H1 (cell line): ENCODE measurements at regions not wholly inside any gene's neighbourhood (a gene's known extent, or its start where the extent isn't known, plus 50 kb on each side); places are given as distances from the start of the nearest gene placed in this dataset.

Source experiments
- CTCF ChIA-PET: fragments of 300-600 bp; sonication (Branson Sonifier 250); formaldehyde crosslinking; loops from one replicate; lab custom pipeline; 2021; ENCODE audit not compliant: partially characterized antibody; lab: Charles Lee
- POLR2A ChIA-PET: fragments of 300-600 bp; sonication (Branson Sonifier 250); formaldehyde crosslinking; loops from one replicate; lab custom pipeline; 2021; ENCODE audit warnings: inconsistent platforms; ENCODE audit not compliant: partially characterized antibody; lab: Charles Lee
- DNase-seq, 2 experiments: peaks; one replicate each; pipeline versions ENCODE4 v3.0.0 to v3.0.0-alpha.2; 2010 to 2022; ENCODE audit warnings: low spot score in 2 of 2, low read depth in 1 of 2, mixed read lengths in 1 of 2
- FAIRE-seq: peaks from 2 replicates; lab custom pipeline; 2011; peaks lifted over from hg19 to GRCh38; lab: Jason Lieb, UNC
- H2AFZ ChIP-seq: 2 replicates; pipeline ENCODE4 v1.8.1; 2012; ENCODE audit warnings: low read length, inconsistent platforms
- H2AK5ac ChIP-seq: 2 replicates; pipeline ENCODE4 v1.6.1; 2013; ENCODE audit warnings: low read depth, low read length
- H2BK120ac ChIP-seq: replicated peaks from 2 replicates; pipeline ENCODE3; 2013; ENCODE audit warnings: low read depth, low read length, inconsistent platforms
- H2BK12ac ChIP-seq: 2 replicates; pipeline ENCODE4 v1.6.1; 2013; ENCODE audit warnings: low read depth, low read length
- H2BK15ac ChIP-seq: 2 replicates; pipeline ENCODE4 v1.6.1; 2013; ENCODE audit warnings: low read length
- H2BK20ac ChIP-seq: 2 replicates; pipeline ENCODE4 v1.6.1; 2013; ENCODE audit warnings: low read length
- H2BK5ac ChIP-seq: 2 replicates; pipeline ENCODE4 v1.6.1; 2013; ENCODE audit warnings: low read depth, low read length
- H3K14ac ChIP-seq: 2 replicates; pipeline ENCODE4 v1.6.1; 2013; ENCODE audit warnings: inconsistent platforms; ENCODE audit not compliant: insufficient read length
- H3K18ac ChIP-seq: 2 replicates; pipeline ENCODE4 v1.6.1; 2013; ENCODE audit warnings: low read length; ENCODE audit errors: extremely low read depth
- H3K23ac ChIP-seq: 2 replicates; pipeline ENCODE4 v1.6.1; 2013; ENCODE audit warnings: inconsistent platforms; ENCODE audit not compliant: insufficient read length
- H3K23me2 ChIP-seq: 2 replicates; pipeline ENCODE4 v1.6.1; 2013; ENCODE audit warnings: low read depth, low read length
- H3K27ac ChIP-seq: 2 replicates; pipeline ENCODE4 v1.6.1; 2011; ENCODE audit warnings: low read depth, low read length, inconsistent platforms
- H3K27me3 ChIP-seq, 4 experiments: replicated peaks in 1 of 4; 1 replicate in 1 of 4; 2 replicates in 3 of 4; pipeline versions ENCODE4 v1.6.1 to v1.8.1; 2011 to 2013; ENCODE audit warnings: low read length in 3 of 4, mild to moderate bottlenecking in 3 of 4, inconsistent platforms in 2 of 4, mixed read lengths in 2 of 4, moderate library complexity in 1 of 4; ENCODE audit not compliant: control insufficient read depth in 3 of 4, insufficient read depth in 3 of 4; ENCODE audit errors: extremely low read depth in 1 of 4
- H3K36me3 ChIP-seq, 4 experiments: 2 replicates each; pipeline versions ENCODE4 v1.6.1 to v1.8.1; 2011 to 2013; ENCODE audit warnings: mild to moderate bottlenecking in 4 of 4, low read length in 3 of 4, moderate library complexity in 2 of 4, control low read depth in 1 of 4, inconsistent platforms in 1 of 4; ENCODE audit not compliant: insufficient read depth in 4 of 4, control insufficient read depth in 2 of 4
- H3K4ac ChIP-seq: replicated peaks from 2 replicates; pipeline ENCODE3; 2013; ENCODE audit warnings: low read length, low read depth, mixed read lengths, inconsistent platforms; ENCODE audit not compliant: insufficient read length
- H3K4me1 ChIP-seq, 4 experiments: replicated peaks in 1 of 4; 1 replicate in 1 of 4; 2 replicates in 3 of 4; pipeline versions ENCODE4 v1.6.1 to v1.8.1; 2011 to 2013; ENCODE audit warnings: low read length in 3 of 4, inconsistent platforms in 2 of 4, mixed read lengths in 1 of 4; ENCODE audit not compliant: insufficient read depth in 4 of 4, control insufficient read depth in 3 of 4
- H3K4me2 ChIP-seq, 2 experiments: 2 replicates each; pipeline versions ENCODE4 v1.6.1 to v1.8.1; 2011 to 2013; ENCODE audit warnings: low read depth in 2 of 2, low read length in 2 of 2, control low read depth in 1 of 2, inconsistent platforms in 1 of 2, mild to moderate bottlenecking in 1 of 2; ENCODE audit not compliant: insufficient read depth in 1 of 2
- H3K4me3 ChIP-seq, 4 experiments: fragments of 200-600, 300-600 bp in 1 of 4; sonication (generic), shearing (Covaris generic), sonication (Bioruptor Twin) in 1 of 4; 2 replicates each; pipeline versions ENCODE4 v1.5.1 to v1.8.1; 2011 to 2016; ENCODE audit warnings: low read length in 4 of 4, low read depth in 3 of 4, control low read depth in 2 of 4, inconsistent platforms in 2 of 4, mild to moderate bottlenecking in 2 of 4, mixed read lengths in 1 of 4, moderate library complexity in 1 of 4; ENCODE audit not compliant: insufficient read depth in 2 of 4; ENCODE audit errors: extremely low read depth in 1 of 4
- H3K56ac ChIP-seq: replicated peaks from 2 replicates; pipeline ENCODE3; 2013; ENCODE audit warnings: low read depth, mild to moderate bottlenecking, mixed read lengths, low read length, inconsistent platforms; ENCODE audit not compliant: insufficient read length
- H3K79me1 ChIP-seq: 2 replicates; pipeline ENCODE4 v1.6.1; 2013; ENCODE audit warnings: low read depth, low read length, control low read depth
- H3K79me2 ChIP-seq, 2 experiments: 2 replicates each; pipeline versions ENCODE4 v1.6.1 to v1.8.1; 2012 to 2013; ENCODE audit warnings: low read length in 2 of 2, mild to moderate bottlenecking in 2 of 2, inconsistent platforms in 1 of 2; ENCODE audit not compliant: insufficient read depth in 2 of 2, control insufficient read depth in 1 of 2
- H3K9ac ChIP-seq, 4 experiments: replicated peaks in 1 of 4; 1 replicate in 1 of 4; 2 replicates in 3 of 4; pipeline versions ENCODE4 v1.6.1 to v1.8.1; 2011 to 2013; ENCODE audit warnings: low read depth in 3 of 4, low read length in 3 of 4, control low read depth in 2 of 4, mild to moderate bottlenecking in 2 of 4, moderate library complexity in 2 of 4, inconsistent platforms in 1 of 4; ENCODE audit errors: extremely low read depth in 1 of 4
- H3K9me3 ChIP-seq, 2 experiments: 2 replicates each; pipeline versions ENCODE4 v1.6.1 to v1.8.1; 2012 to 2013; ENCODE audit warnings: mild to moderate bottlenecking in 2 of 2, moderate library complexity in 2 of 2, control low read depth in 1 of 2, inconsistent platforms in 1 of 2, low read depth in 1 of 2, low read length in 1 of 2, mixed read lengths in 1 of 2; ENCODE audit not compliant: insufficient read depth in 2 of 2
- H4K20me1 ChIP-seq, 2 experiments: replicated peaks in 1 of 2; 2 replicates each; pipeline versions ENCODE3 to v1.8.1; 2011 to 2013; ENCODE audit warnings: inconsistent platforms in 2 of 2, low read length in 2 of 2, mild to moderate bottlenecking in 1 of 2; ENCODE audit not compliant: insufficient read depth in 2 of 2, control insufficient read depth in 1 of 2
- H4K5ac ChIP-seq: 2 replicates; pipeline ENCODE4 v1.6.1; 2013; ENCODE audit warnings: low read length, low read depth, mixed read lengths, inconsistent platforms; ENCODE audit not compliant: insufficient read length
- H4K8ac ChIP-seq: 2 replicates; pipeline ENCODE4 v1.8.0; 2013; ENCODE audit warnings: mild to moderate bottlenecking, moderate library complexity, low read length, inconsistent platforms; ENCODE audit not compliant: insufficient read depth; ENCODE audit errors: extremely low read depth
- H4K91ac ChIP-seq: replicated peaks from 2 replicates; pipeline ENCODE3; 2013; ENCODE audit warnings: low read length, mixed read lengths, inconsistent platforms; ENCODE audit not compliant: insufficient read length
- POLR2A ChIP-seq, 2 experiments: IDR thresholded peaks; 1 replicate in 1 of 2; 2 replicates in 1 of 2; pipeline ENCODE4 v1.6.1; 2011; ENCODE audit warnings: low read depth in 2 of 2, low read length in 2 of 2, mild to moderate bottlenecking in 2 of 2; ENCODE audit errors: control extremely low read depth in 1 of 2
- RAD21 ChIP-seq, 2 experiments: IDR thresholded peaks in 1 of 2; conservative IDR thresholded peaks in 1 of 2; 2 replicates each; pipeline ENCODE4 v1.6.1; 2011; ENCODE audit warnings: low read depth in 2 of 2, low read length in 2 of 2, improper control_type of control experiment in 1 of 2, inconsistent platforms in 1 of 2, mild to moderate bottlenecking in 1 of 2, moderate library complexity in 1 of 2
- SP4 ChIP-seq: IDR thresholded peaks from 2 replicates; pipeline ENCODE4 v1.6.1; 2012; ENCODE audit warnings: low read length, inconsistent platforms
- YY1 ChIP-seq: IDR thresholded peaks from 2 replicates; pipeline ENCODE4 v1.6.1; 2011; ENCODE audit warnings: low read depth, mild to moderate bottlenecking, low read length
- WGBS, 2 experiments: shearing (Covaris generic) in 1 of 2; methylation state at CpG; one replicate each; pipeline versions ENCODE4 v1.1.6 to v1.1.7; 2013 to 2015; ENCODE audit warnings: low lambda C conversion rate in 2 of 2, mixed read lengths in 2 of 2, inconsistent platforms in 1 of 2, low coverage in 1 of 2, missing lambda C conversion rate in 1 of 2; ENCODE audit not compliant: insufficient replicate concordance in 2 of 2, insufficient coverage in 1 of 2, insufficient read length in 1 of 2; ENCODE audit errors: extremely low coverage in 1 of 2, missing lambda C conversion rate in 1 of 2; 5-methylcytosine and 5-hydroxymethylcytosine counted together

DNA sequence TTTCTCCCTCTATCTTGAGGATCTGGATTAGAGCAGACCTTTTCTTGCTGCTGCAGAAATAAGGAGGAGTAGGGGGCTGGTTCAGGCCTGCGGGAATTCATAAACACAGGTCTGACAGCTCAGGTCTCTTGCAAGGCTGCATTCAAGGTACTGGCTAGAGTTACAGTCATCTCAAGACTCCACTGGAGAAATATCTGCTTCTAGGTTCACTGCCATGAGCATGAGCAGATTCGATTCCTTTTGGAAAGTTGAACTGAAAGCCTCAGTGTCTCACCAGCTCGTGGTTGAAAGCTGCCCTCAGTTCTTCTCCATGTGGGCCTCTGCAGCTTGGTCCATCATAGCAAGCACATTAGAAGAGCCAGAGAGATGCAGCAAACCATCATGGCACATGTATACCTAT is 124.4 kb upstream of the SETBP1 start:
- Histone ChIP-seq H3K79me1 (no peaks in the 10 kb centered on the region), H3K56ac (no peak overlapping the region), H4K5ac (no peak overlapping the region), H3K14ac (no peak overlapping the region), H3K4ac (no peak overlapping the region), H3K4me2 (no peak overlapping the region), H3K9ac (no peak overlapping the region), H3K23me2 (no peaks in the 10 kb centered on the region), H3K27me3 (0 out of 7 replicates have a peak, but pooled peaks cover 0 to 2% (median 0%) of the 10 kb centered on the region in 4 experiments), H3K27ac (no peak overlapping the region), H2BK15ac (no peak overlapping the region), H3K36me3 (no peaks in the 10 kb centered on the region), H2AK5ac (no peak overlapping the region), H3K4me1 (peaks cover 1 to 6% (median 4%) of the 10 kb centered on the region in 4 experiments; a peak in 4 of 7 replicates), H4K8ac (no peak overlapping the region), H2BK5ac (no peak overlapping the region), H3K18ac (no peak overlapping the region), H3K4me3 (no peak overlapping the region), H4K91ac (no peak overlapping the region), H2BK20ac (no peak overlapping the region), H3K9me3 (no peaks in the 10 kb centered on the region), H2BK120ac (no peak overlapping the region), H3K23ac (no peak overlapping the region), H2BK12ac (no peak overlapping the region), H3K79me2 (no peaks in the 10 kb centered on the region), H2AFZ (peak overlapping the region; percentile 79; the same call in 1 of the 2 replicates), H4K20me1 (no peaks in the 10 kb centered on the region)
- ChIA-PET POLR2A (no interaction called here), CTCF (interaction anchor here (0.6 kb wide), 1 partner anchor 23 kb away, joined by 3 read pairs; no protein-coding TSS in a partner anchor)
- WGBS, 2 experiments, result 58% methylated on average over 3 of the region's 3 CpGs; no CpG with 5 or more reads in 1 of the 2 experiments
- TF ChIP-seq SP4 (no peak), POLR2A (IDR thresholded peaks at IDR 0.05; ENCODE audit: control extremely low read depth in 1 of 2, low read depth in 2 of 2, low read length in 2 of 2) (no peak), RAD21 (IDR thresholded peaks at IDR 0.05 in 1 of 2, conservative IDR thresholded peaks at IDR 0.05 in 1 of 2; ENCODE audit: low read depth in 2 of 2, low read length in 2 of 2) (no peak), YY1 (no peak)
- FAIRE-seq (no peak), DNase-seq (no peak)
